GM18507 (cell line): ENCODE measurements at regions not wholly inside any gene's neighbourhood (a gene's known extent, or its start where the extent isn't known, plus 50 kb on each side); places are given as distances from the start of the nearest gene placed in this dataset.

Experiments used
- DNase-seq: peaks from one replicate; pipeline ENCODE4 v3.0.0; 2011; ENCODE audit warnings: low read depth; ENCODE audit not compliant: insufficient read length; ENCODE audit errors: extremely low spot score
- FAIRE-seq: peaks from 2 replicates; lab custom pipeline; 2011; peaks lifted over from hg19 to GRCh38; lab: Jason Lieb, UNC

DNA sequence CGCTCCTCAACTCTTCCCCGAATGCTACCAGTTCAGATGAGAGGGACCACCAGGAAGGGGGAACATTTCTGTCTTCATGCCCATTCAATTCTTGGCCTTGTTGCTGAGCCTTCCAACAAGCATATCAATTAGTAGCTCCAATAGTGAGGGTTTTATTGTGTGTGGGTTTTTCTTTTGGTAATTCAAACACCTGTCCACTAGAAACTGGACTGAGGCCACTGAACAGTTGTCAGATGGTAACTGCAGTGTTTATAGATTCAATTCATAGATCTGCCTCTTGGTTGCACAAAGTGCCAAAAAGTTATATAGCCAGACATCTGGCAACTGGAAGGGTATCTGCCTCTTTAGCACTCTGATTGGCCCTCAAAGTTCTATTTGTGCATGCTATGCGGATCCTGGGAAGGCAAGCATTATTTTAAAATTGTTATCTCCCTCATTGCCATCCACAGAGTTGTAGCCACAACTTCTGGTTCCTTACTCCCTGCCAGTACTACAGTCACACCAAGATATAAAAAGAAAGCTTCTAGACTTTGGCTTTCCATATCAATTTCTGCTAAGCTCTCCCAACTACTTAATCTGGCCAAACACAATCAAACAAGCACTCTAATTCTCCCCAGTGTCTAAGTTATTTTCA is 83.3 kb upstream of the ZNF521 start:
- DNase-seq (no peak), FAIRE-seq (no peak)

DNA sequence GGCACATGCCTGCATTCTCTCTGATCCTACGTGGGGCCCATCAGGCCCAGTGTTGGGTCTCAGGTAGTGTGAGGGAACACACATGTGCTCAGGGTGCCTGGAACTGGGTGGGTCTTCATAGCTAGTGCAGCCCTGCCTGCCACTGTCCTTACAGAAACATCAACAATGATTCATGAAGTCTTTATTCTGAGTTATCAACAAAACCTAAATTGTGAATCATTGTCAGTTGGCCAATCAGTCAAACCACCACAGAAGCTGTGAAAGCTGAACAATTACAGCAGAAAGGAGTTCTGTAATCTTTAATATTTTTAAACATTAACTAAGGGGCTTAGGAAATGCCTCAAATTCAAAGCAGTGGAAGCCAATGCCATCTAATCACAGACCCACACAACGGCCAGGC is 82.8 kb upstream of the ZNF521 start:
- FAIRE-seq (no peak), DNase-seq (no peak)

- FAIRE-seq, result no peak
- no peak for DNase-seq
Observed at GRCh38 chr18:25433590-25433989, 81.6 kb upstream of the ZNF521 start.

- no peak for DNase-seq
- no peak for FAIRE-seq
Observed at GRCh38 chr18:25425024-25425423, 73.1 kb upstream of the ZNF521 start.

DNA sequence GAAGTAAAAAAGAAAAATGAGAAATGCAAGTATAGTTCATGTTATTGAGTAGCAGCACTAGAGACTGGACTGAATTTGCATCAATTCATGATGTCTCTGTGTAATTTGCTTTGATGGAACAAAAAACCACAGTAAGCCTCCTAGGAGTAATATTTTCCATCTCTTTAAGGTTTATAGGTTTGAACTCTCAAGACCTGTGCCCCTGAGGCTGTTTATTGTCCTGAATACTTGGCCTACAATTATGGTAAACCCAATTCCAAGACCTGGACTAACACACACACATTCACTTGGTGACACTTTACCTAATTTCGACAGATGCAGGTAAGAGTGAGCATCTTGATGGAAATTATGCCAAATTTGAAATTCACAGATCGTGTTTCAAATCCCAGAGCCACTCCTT is 71.8 kb upstream of the ZNF521 start:
- FAIRE-seq, result no peak

DNA sequence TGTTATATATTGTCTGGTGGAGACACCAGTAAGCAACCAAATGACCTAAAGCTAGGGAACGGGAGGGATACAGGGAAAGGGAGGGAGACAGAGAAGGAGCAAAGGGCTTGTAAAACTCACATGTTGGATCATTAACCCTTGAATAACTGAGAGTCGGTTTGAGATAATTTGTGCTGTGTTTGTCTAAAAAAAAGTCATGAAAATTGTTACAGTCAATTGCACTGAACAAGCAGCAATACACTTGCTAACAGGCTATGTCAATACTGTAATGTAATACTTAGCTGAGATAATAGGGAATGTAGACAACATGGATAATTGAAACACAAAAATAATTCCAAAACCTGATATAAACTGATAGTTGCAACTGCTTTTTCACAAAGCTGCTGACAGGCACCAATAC is 71.3 kb upstream of the ZNF521 start:
- DNase-seq (no peak), FAIRE-seq (no peak)

More for the DNA sequence above, 71.8 kb upstream of the ZNF521 start:
- no peak for DNase-seq

DNA sequence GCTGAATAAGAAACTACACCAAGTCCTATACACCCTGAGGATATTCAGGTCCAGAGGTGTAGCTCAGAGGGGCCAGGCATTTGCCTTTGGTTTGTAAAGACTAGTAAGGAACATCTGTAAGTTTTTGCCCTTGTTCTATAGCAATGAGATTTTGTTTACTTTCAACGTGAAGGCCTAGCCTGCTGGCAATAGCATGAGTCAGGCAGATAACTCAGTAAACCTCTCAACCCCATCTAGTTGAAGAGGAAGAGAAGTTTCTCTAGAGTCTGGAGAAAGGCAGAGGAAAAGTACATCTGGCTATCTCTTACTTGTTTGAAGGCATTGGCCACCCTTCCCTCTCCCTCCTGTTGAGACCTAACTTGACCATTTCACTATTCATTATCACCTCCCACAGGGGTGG is 70.3 kb upstream of the ZNF521 start:
- no peak for DNase-seq
- FAIRE-seq, result no peak

DNA sequence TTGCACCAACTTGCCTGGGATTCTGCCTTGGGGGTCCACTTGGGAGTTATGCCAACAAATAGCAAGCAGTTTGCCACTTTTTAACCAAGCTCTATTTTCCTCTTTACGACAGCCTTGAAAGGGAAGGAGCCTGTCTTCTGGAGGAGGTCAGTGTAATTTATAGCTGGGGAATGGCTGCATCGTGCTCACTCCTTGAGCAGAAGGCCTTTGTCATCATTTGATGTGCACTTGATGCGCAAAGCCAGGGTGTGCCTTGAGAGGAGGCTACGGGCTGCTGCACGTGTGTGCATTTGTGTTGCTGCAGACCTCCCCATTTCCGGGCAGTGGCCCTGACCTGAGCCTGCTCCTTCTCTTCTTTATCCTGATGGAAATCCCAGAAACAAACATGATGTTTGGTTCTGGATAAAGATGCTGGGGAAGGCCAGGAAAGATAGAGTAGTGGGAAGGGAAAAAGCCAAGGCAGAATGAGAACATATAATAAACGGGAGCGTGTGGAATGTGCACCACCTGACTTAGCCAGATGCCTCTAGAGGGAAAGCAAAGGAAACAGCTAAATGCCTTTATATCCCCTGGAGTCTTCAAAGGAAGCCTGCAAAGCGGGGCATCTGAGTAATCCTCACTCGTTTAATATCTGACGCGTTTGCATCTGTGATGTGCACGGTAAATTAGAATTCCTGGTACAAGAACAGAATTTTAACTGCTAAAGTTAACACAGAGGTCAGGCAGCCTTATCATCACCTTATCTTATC is 68.3 kb upstream of the ZNF521 start:
- DNase-seq (no peak), FAIRE-seq (no peak)

GRCh38 chr18:25416374-25416773 is 64.4 kb upstream of the ZNF521 start:
- DNase-seq, result no peak
- no peak for FAIRE-seq

DNA sequence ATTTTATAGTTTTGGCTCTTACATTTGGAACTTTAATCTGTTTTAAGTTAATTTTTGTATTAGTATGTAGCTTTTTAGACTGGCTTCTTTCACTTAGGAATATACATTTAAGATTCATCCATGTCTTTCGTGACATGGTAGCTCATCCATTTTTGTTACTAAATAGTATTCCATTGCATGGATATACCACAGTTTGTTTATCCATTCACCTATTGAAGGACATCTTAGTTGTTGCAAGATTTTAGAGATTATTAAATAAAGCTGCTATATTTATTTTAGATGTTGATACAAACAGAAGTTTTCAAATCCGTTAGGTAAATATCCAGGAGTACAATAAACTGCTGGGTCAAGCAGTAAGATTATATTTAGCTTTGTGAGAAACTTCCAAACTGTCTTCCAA is 58.0 kb upstream of the ZNF521 start:
- no peak for DNase-seq
- FAIRE-seq, result no peak

- no peak for DNase-seq
- no peak for FAIRE-seq
Observed at GRCh38 chr18:25408293-25408692, 56.3 kb upstream of the ZNF521 start.
